22Rv1 (cell line): ENCODE measurements at regions not wholly inside any gene's neighbourhood (a gene's known extent, or its start where the extent isn't known, plus 50 kb on each side); places are given as distances from the start of the nearest gene placed in this dataset.

Experiments used
- ZFX ChIP-seq: fragments of 450-650 bp; IDR thresholded peaks from 2 replicates; pipeline ENCODE4 v1.6.1; 2017; ENCODE audit warnings: antibody characterized with exemption, borderline replicate concordance
- TF ChIP-seq, protein P1 (sequence below): fragments of 450-650 bp; IDR thresholded peaks from 2 replicates; pipeline ENCODE4 v1.5.1; 2017; ENCODE audit warnings: mild to moderate bottlenecking

DNA sequence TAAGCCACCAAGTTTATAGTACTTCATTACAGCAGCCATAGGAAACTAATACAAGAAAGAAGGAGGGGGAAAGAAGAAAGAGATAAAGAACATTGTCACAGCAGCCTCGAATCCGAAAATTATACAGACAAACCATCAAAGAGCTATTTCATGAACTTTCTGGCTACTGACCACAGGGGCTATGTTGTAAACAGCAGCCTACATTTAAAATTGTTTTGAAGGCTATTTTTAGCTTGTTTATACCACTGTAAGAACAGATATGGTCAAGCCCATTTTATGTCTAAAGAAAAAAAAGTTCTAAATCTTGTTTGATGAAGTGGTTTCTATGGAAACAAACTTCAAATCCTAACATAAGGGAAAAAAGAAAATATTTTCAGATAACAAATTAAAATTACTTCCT lies 282.1 kb downstream of the GABRG1 start:
- TF ChIP-seq, protein P1, sequence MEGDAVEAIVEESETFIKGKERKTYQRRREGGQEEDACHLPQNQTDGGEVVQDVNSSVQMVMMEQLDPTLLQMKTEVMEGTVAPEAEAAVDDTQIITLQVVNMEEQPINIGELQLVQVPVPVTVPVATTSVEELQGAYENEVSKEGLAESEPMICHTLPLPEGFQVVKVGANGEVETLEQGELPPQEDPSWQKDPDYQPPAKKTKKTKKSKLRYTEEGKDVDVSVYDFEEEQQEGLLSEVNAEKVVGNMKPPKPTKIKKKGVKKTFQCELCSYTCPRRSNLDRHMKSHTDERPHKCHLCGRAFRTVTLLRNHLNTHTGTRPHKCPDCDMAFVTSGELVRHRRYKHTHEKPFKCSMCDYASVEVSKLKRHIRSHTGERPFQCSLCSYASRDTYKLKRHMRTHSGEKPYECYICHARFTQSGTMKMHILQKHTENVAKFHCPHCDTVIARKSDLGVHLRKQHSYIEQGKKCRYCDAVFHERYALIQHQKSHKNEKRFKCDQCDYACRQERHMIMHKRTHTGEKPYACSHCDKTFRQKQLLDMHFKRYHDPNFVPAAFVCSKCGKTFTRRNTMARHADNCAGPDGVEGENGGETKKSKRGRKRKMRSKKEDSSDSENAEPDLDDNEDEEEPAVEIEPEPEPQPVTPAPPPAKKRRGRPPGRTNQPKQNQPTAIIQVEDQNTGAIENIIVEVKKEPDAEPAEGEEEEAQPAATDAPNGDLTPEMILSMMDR = no peak
- TF ChIP-seq ZFX = no peak
